GM13977 (cell line): ENCODE measurements at regions not wholly inside any gene's neighbourhood (a gene's known extent, or its start where the extent isn't known, plus 50 kb on each side); places are given as distances from the start of the nearest gene placed in this dataset.
"Not testable (repeated sequence)": the region's sequence is repeated elsewhere in the genome, so short reads cannot be mapped to it uniquely, and the experiment has no call there.

Experiments
- DNase-seq: peaks from one replicate; pipeline ENCODE4 v3.0.0; 2012; ENCODE audit warnings: low spot score
- in situ Hi-C: fragments of 300-500 bp; cut with MboI; formaldehyde crosslinking; loops from one replicate; pipeline ENCODE4 v1.12.0; 2022; ENCODE audit warnings: low sequenced_read_pairs, low pct_unique_long_range_greater_than_20kb, mixed read lengths, inconsistent platforms; ENCODE audit not compliant: unreplicated experiment
- TF ChIP-seq, protein P1 (sequence below): IDR thresholded peaks from 2 replicates; pipeline ENCODE4 v1.5.1; 2012; ENCODE audit warnings: mild to moderate bottlenecking, control low read depth; ENCODE audit not compliant: insufficient read depth; ENCODE audit errors: extremely low read depth, missing control alignments

DNA sequence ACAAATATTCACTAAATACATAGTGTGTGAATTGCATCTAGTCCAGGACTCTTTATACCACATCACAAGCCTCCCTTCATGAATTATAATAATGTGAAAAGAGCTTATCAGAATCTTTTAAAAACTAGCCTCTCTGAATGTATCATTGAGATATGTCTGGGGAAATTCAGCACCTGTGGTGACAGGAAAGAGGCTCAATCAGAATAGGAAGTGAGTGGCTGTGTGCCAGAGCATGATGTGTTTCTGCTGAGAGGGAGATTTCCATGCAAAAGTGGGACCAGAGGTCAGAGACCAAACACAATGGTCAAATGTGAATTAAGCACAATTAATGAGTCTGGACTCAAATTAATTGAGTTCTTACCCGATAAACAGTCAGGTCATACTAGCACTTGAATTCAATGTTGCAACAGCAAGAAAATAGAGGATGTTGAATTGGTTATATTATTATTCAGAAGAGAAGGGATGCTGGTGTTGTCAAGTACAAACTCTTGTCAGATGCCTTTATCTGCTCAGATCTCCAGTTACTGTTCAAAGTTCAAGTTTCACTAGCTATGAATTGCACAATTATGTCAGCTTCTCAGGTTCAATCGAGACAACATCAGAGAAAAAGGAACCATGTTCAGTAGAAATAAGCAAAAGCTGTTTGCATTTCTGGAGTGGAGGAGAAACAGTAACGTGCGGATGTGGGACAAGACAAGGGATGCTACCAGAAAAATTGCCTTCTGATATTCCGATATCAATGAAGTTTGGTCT lies 226.2 kb downstream of the ZNF326 start:
- DNase-seq, result no peak
- TF ChIP-seq, protein P1, sequence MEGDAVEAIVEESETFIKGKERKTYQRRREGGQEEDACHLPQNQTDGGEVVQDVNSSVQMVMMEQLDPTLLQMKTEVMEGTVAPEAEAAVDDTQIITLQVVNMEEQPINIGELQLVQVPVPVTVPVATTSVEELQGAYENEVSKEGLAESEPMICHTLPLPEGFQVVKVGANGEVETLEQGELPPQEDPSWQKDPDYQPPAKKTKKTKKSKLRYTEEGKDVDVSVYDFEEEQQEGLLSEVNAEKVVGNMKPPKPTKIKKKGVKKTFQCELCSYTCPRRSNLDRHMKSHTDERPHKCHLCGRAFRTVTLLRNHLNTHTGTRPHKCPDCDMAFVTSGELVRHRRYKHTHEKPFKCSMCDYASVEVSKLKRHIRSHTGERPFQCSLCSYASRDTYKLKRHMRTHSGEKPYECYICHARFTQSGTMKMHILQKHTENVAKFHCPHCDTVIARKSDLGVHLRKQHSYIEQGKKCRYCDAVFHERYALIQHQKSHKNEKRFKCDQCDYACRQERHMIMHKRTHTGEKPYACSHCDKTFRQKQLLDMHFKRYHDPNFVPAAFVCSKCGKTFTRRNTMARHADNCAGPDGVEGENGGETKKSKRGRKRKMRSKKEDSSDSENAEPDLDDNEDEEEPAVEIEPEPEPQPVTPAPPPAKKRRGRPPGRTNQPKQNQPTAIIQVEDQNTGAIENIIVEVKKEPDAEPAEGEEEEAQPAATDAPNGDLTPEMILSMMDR, result no peak
- in situ Hi-C loops, result no loop called here

DNA sequence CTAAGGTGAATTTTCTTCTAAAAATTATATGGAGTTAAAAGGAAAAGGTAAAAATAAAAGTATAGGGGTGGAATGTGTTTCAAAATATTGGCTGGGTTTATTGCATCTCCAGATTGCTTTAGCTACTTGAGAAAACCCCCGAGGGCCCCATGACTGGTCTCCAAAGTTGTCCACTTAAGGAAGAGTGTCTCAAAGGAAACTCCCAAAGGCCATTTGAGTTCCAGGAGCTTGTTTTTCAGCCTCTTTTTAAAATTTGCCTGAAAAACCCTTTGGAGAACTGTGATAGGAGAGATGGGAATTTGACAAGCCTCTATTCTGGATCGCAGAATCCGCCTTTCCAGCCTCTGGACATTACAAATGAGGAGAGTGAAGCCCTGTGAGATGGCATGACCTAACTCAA lies 225.6 kb downstream of the ZNF326 start:
- in situ Hi-C loops, result no loop called here
- TF ChIP-seq, protein P1, result no peak
- DNase-seq, result no peak

DNA sequence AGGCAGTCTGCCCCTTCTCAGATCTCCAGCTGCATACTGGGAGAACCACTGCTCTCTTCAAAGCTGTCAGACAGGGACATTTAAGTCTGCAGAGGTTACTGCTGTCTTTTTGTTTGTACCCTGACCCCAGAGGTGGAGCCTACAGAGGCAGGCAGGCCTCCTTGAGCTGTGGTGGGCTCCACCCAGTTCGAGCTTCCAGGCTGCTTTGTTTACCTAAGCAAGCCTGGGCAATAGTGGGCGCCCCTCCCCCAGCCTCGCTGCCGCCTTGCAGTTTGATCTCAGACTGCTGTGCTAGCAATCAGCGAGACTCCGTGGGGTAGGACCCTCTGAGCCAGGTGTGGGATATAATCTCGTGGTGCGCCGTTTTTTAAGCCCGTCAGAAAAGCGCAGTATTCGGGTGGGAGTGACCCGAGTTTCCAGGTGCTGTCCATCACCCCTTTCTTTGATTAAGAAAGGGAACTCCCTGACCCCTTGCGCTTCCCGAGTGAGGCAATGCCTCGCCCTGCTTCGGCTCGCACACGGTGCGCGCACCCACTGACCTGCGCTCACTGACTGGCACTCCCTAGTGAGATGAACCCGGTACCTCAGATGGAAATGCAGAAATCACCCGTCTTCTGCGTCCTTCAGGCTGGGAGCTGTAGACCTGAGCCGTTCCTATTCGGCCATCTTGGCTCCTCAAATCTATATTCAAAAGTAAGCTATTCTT lies 224.4 kb downstream of the ZNF326 start:
- DNase-seq, in situ Hi-C loops: not testable (repeated sequence)

DNA sequence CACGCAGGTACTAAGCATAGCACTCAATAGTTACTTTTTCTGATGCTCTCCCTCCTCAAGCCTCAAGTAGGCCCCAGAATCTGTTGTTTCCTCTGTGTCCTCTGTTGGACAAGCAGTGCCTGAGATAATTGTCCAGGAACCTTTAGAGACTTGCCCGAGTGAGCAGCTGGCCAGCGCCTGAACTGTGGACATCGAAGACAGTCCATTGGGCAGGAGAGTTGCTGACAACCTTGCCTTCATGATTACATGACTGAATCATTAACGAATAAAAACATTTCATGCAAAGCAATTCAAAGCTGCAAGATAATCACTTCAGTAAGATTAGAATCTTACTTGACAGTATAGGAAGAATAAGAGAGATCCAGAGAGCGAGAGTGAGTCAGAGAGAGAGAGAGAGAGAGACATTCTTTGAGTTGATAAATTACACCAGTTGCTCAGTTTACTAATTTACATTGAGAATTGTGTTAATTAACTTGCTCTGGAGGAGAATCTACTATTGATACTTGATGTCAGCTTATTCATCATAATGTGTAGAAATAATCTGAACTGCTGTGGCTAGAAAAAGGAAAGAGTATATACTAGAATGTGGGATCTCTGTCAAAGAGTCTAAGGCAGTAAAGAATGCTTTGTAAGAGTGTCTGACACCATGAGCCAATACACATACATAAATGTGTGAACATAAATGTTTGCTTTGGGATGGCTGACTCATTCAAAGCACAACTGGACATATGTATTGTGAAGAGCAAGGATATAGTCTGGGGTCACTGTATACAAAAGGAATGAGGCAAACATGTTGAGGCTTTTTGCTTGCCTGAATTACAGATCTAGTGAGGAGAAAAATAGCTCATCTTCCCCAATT lies 216.0 kb downstream of the ZNF326 start:
- in situ Hi-C loops, result no loop called here
- DNase-seq, result no peak
- TF ChIP-seq, protein P1, result no peak

DNA sequence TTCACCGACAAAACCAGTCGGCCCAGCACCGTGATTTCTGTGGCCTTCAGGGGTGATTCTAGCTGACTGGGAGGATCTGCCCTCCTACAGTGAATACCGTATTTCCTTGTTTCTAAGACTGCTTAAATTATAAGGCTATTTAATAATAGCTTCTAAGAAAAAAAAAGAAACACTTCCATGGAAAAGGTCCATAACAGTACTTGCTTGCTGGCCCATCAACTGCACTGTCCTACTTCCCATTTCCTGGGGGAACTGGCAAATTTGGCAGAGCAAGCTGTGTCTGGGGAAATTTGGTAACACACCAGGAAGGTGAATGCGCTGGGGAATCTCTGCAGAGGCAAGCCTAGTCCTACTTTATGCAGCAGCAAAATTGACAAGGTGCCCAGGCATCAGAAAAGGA lies 214.0 kb downstream of the ZNF326 start:
- DNase-seq, result no peak
- in situ Hi-C loops, result no loop called here
- TF ChIP-seq, protein P1, result no peak

DNA sequence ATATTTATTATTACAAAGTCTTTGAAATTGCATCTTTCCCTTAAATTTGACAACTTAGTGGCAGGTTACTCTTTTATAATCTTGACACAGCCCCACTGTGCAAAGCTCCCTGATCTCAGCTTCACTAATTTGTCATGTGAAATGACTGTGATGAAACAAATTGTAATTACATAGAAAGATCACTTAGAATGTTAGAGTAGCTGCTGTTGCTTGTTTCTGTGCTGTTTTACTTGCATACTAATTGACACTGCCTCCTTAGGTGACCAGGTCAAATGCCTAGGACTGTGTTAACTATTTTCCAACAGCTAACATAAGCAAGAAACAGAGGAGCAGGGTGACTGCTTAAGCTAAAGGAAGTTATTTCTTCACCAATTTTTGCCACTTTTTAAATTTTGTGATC lies 211.3 kb downstream of the ZNF326 start:
- in situ Hi-C loops, result no loop called here
- TF ChIP-seq, protein P1, result no peak
- DNase-seq, result no peak
